Gastroesophageal sphincter (tissue), 3 donors: ENCODE measurements at regions not wholly inside any gene's neighbourhood (a gene's known extent, or its start where the extent isn't known, plus 50 kb on each side); places are given as distances from the start of the nearest gene placed in this dataset.

ENCODE experiments used
- CTCF ChIP-seq, 4 experiments: fragments of 200-600 bp in 2 of 4; fragments of 450-650 bp in 2 of 4; sonication (generic) in 1 of 4; IDR thresholded peaks; one replicate each; pipeline ENCODE4 v1.5.1; 2017 to 2019; ENCODE audit warnings: antibody characterized with exemption in 4 of 4, mild to moderate bottlenecking in 2 of 4, moderate library complexity in 2 of 4
- EP300 ChIP-seq: sonication (generic); formaldehyde crosslinking; IDR thresholded peaks from one replicate; pipeline ENCODE4 v1.6.1; 2017; ENCODE audit warnings: antibody characterized with exemption, mild to moderate bottlenecking
- POLR2A ChIP-seq, 2 donors: fragments of 450-650 bp; IDR thresholded peaks; one replicate each; pipeline ENCODE4 v1.6.1; 2017; ENCODE audit warnings: antibody characterized with exemption in 2 of 2, mild to moderate bottlenecking in 2 of 2, moderate library complexity in 1 of 2
- POLR2AphosphoS5 ChIP-seq: sonication (generic); formaldehyde crosslinking; IDR thresholded peaks from one replicate; pipeline ENCODE4 v1.6.1; 2017; ENCODE audit warnings: antibody characterized with exemption

- TF ChIP-seq CTCF (IDR thresholded peaks at IDR 0.05) (no peak), POLR2AphosphoS5 (no peak), EP300 (no peak), POLR2A (IDR thresholded peaks at IDR 0.05) (no peak)
These were observed 466.0 kb upstream of the GRM7 start for GRCh38 chr3:6394944-6395343.
